KOPT-K1 (cell line): ENCODE measurements at regions not wholly inside any gene's neighbourhood (a gene's known extent, or its start where the extent isn't known, plus 50 kb on each side); places are given as distances from the start of the nearest gene placed in this dataset.

Source experiments
- H3K27ac ChIP-seq: fragments of 200-600 bp; sonication (generic); 2 replicates; pipeline ENCODE4 v1.5.1; 2016; ENCODE audit warnings: antibody characterized with exemption, mild to moderate bottlenecking, low read depth, low read length; ENCODE audit not compliant: poor library complexity, severe bottlenecking
- H3K36me3 ChIP-seq: fragments of 200-600 bp; sonication (generic); 2 replicates; pipeline ENCODE4 v1.5.1; 2017; ENCODE audit warnings: antibody characterized with exemption, mild to moderate bottlenecking, low read length, moderate library complexity; ENCODE audit not compliant: insufficient read depth
- H3K9me3 ChIP-seq: fragments of 200-600 bp; sonication (generic); 2 replicates; pipeline ENCODE4 v1.5.1; 2017; ENCODE audit warnings: antibody characterized with exemption, low read length, mild to moderate bottlenecking; ENCODE audit not compliant: insufficient read depth, poor library complexity, severe bottlenecking

DNA sequence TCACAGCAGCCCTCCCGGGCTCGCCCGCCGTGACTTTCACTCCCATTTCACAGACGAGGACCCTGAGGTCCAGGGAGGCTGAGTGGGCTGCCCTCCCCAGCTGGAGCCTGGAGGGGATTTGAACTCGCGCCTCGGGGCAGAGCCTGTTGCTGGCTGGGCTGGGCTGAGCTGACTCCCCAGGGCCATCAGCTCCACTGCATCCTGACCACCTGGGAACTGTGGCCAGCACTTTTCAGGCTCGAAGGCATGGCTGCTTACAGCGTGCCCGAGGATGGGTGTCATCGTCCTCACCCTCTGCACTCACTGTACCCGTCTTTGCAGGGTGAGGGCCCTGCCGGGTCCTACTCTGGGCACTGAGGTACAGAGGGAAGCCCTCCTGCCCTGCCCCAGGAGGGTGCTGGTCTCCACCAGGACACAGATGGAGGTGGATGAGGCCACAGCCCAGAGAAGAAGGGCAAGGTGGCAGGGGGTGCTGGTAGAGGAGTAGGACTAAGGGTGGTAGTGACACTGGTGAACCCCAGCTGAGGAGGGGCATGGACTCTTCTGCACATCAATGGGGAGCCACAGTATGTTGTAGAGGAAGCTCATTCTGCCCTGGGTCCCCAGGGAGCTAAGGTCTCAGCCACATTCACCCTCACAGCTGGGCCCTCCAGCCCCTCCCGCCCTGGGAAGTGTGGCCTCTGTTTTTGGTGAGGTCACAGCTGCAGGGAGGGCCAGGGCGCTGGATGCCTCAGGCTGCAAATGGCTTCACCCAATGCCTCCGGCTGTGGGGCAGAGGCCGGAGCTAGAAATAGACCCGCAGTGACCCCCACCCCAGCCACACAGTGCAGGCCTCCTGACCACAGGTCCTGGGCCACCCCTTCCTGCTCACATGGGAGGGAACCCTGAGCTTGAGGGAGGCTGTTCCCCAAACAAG, 365.1 kb upstream of the SFSWAP start:
- no peak overlapping the region for H3K27ac ChIP-seq
- H3K36me3 ChIP-seq, result no peaks in the 10 kb centered on the region
- no peaks in the 10 kb centered on the region for H3K9me3 ChIP-seq

DNA sequence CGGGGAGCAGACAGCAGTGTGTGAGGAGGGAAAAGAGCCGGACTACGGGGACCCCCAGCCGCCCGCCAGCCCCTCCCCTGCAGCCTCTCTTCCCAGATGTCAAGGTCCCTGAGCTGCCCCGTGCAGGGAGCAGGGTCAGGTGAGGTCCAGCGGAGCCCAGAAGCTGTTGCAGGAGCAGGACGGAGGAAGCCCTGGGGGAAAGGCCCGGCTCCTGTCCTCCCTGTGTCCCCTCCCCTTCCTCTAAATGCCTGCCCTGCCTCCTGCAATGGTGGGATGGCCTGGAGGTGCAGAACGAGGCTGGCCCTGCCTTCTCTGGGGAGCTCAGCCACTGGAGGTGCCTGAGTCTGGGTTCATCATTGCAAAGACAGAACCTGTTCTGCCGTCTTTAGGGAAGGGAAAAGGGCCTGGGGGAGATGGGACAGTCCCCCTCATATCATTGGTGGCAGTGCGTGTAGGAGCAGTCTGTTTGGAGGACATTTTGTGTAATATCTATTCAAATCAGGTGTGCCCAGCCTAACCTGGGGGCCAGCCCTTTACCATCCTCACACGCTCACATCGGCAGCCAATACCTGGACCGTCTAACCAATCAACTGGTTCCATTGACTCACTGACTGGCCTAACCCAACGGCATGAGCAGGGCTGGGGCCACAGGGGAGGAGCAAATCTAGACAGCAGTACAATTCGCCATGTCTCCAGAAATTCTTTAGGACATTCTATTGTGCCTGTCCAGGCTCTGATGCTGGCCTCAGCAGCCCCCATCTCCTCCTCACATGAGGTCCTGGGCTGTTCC, 364.1 kb upstream of the SFSWAP start:
- H3K27ac ChIP-seq, result no peak overlapping the region

DNA sequence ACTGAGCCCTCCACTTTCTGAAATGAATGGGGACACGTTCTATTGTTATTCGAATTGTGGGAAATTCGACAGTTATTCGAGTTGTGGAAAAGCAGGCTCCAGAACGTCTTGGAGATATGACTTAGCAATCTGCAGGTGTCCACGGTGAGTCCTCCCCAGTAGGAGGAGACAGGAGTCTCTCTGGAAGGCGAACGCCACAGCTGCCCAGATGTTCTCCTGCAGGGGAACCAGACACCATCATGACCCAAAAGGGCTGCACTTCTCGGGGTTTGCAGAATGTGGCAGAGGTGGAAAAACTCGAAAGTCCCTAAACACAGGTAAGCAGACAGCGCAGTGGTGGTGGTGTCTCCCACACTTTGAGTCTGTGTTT, 363.6 kb upstream of the SFSWAP start:
- Histone ChIP-seq H3K27ac (no peak overlapping the region), H3K9me3 (peaks cover 4% of the 10 kb centered on the region), H3K36me3 (no peaks in the 10 kb centered on the region)

More for the DNA sequence above, 364.1 kb upstream of the SFSWAP start:
- H3K36me3 ChIP-seq, result no peaks in the 10 kb centered on the region
- peaks cover 4% of the 10 kb centered on the region for H3K9me3 ChIP-seq

DNA sequence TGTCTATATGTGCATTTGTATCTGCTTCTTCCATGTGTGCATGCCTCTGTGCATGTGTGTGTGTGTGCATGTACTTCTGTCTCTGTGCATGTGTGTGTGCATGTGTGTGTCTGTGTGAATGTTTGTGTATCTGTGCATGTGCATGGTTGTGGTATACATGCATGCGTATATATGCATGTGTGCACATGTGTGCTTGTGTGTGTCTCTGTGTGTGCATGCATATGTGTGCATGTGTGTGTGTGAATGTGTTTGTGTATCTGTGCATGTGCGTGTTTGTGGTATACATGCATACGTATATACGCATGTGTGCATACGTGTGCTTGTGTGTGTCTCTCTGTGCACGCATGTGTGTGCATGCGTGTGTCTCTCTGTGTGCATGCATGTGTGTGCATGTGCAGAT, 363.2 kb upstream of the SFSWAP start:
- Histone ChIP-seq H3K27ac (no peak overlapping the region), H3K9me3 (peaks cover 4% of the 10 kb centered on the region), H3K36me3 (no peaks in the 10 kb centered on the region)

- Histone ChIP-seq H3K9me3 (peaks cover 4% of the 10 kb centered on the region), H3K36me3 (no peaks in the 10 kb centered on the region), H3K27ac (no peak overlapping the region)
Observed at GRCh38 chr12:131348231-131348630, 362.7 kb upstream of the SFSWAP start.

DNA sequence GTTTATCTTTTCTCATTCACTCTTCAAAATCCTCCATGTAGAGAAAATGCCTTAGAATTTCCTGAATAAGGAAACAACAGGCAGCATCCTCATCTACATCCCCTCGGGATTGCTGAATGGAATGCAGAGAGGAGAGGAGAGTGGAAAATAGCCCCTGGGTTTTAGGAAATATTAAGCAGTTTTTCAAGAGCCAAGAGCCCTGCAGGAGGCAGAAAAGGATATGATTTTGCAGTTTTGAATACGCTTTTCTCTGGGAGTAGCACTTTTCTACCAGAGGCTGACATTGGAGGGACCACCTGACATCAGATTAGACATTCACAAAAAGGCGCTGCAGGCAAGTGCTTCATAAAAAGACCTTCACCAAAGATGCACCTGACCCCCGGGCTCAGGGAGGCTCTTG, 362.2 kb upstream of the SFSWAP start:
- H3K9me3 ChIP-seq, result peaks cover 4% of the 10 kb centered on the region
- H3K27ac ChIP-seq, result no peak overlapping the region
- no peaks in the 10 kb centered on the region for H3K36me3 ChIP-seq

DNA sequence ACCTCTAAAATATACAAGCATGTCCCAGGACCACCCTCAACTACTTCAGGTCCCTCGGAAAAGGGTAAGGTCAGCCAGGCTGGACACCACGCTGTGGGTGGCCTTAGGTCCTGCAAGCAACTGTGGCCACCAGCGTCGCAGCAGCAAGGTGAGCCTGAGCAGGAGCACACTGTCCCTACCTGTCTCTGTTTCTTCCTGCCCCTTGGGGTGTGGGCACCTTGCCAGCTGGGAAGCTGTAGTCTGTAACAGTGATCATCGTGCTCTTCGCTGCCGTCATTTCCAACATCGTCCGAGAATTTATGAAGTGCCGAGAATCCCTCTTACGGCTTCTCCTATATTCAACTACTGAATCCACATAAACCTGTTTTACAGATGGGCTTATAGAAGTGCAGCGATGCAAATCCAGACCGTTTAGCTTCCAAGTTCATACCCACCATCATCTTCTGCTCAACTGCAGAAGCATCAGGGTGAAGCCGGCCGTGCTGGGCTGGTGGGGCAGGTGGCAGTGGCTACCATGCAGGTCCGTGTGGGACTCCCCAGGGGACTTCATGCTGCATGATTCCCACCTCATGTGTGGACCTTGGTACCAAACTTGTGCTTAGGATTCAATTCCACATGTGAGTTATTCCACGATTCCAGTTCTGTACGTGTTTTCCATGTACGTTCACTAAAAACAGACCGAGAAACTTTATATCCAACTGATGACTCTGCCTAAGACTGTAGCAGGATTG, 361.3 kb upstream of the SFSWAP start:
- H3K36me3 ChIP-seq, result no peaks in the 10 kb centered on the region

GRCh38 chr12:131350943-131351318, 360.0 kb upstream of the SFSWAP start:
- no peaks in the 10 kb centered on the region for H3K36me3 ChIP-seq
- peaks cover 4% of the 10 kb centered on the region for H3K9me3 ChIP-seq
- no peak overlapping the region for H3K27ac ChIP-seq

More for the DNA sequence above, 361.3 kb upstream of the SFSWAP start:
- Histone ChIP-seq H3K27ac (no peak overlapping the region), H3K9me3 (peaks cover 4% of the 10 kb centered on the region)

GRCh38 chr12:131351319-131352028, 359.4 kb upstream of the SFSWAP start:
- Histone ChIP-seq H3K9me3 (peaks cover 4% of the 10 kb centered on the region), H3K27ac (no peak overlapping the region), H3K36me3 (no peaks in the 10 kb centered on the region)

DNA sequence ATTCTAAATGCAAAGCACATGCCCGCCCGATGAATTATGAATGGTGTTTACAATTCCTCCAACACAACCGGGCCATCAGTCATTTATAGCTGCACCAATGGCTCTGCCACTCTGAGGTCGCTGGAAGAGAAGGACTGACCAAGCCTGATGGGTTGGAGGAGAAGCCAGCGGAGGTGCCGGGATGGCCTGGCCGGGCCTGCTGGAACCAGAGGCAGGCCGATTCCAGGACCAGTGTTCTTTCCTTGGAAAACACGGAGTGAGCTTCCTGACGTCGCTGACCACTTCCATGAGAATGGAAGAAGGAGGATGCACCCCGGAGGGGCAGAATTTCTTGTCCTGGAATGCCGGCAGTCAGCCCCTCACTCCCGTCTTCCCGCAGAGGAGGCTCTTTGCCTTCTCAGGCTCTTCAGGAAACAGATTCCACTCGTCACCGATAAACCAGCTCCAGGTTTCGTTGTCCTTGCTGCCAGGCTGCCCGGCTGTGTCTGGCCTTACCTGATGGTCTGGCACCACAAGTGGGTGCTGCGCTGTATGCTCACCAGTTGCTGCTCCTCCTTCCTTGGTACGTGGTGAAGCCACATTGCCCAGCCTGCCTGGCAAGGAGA, 358.5 kb upstream of the SFSWAP start:
- no peak overlapping the region for H3K27ac ChIP-seq
- peaks cover 4% of the 10 kb centered on the region for H3K9me3 ChIP-seq
- no peaks in the 10 kb centered on the region for H3K36me3 ChIP-seq

DNA sequence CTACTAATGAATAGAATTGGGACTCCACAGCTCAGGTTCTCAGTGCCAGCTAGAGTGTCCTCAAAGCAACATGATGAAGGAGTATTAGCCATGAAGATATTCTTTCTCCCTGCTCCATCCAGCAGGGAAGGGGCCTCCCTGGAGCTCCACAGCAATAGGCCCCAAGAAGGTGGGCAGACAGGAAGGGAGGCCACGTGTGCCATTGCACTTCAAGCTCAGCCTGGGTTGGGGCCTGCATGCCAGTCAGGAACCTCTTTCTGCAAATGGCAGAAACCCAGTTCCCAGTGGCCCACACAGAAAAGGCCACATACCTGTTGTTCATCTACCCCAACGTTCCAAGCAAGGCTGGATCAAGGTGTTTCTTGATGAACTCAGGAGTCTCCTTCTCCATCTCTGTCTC, 357.5 kb upstream of the SFSWAP start:
- H3K27ac ChIP-seq, result no peak overlapping the region
- no peaks in the 10 kb centered on the region for H3K36me3 ChIP-seq
- H3K9me3 ChIP-seq, result peaks cover 4% of the 10 kb centered on the region

- no peaks in the 10 kb centered on the region for H3K36me3 ChIP-seq
- H3K9me3 ChIP-seq, result peaks cover 4% of the 10 kb centered on the region
- no peak overlapping the region for H3K27ac ChIP-seq
Observed at GRCh38 chr12:131353826-131354225, 357.1 kb upstream of the SFSWAP start.

DNA sequence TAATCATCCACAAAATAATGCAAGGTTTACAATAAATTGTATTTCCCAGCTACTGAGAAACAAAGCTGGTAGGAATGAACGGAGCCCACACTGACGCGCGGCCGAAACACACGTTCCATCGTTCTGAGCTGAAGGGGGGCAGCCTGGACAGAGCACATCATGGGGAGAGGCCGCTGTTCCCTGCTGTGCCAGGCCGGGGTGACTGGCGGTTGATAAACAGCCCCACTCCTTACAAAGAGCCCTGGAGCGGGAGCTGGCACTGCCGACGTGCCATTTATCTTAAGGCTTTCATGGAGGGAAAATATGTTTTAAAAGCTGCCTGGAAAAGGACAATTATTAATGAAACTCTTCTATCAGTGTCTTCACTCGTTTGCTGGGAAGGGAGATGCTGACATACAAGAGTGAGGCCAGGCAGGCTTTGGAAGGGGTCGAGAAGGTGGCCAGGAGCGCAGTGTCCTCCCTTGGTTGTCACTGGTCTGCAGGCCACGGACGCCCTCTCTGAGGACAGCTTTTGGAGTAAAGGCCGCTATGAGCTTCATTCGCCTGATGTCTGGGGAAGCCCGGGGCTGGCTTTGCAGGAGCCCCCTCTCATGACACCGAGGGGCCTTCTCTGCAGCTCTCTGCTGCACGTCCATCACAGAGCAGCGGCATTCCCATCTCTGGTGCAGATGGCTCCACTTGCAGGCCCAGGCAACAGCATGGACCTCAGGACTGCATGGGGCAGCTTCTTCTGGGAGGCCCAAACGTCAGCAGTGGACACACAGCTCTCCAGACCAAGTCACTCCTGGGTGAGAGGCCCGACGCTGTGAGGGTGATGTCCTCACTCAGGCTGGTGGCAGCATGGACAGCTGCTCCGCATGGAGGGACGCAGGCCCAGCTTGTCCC, 355.3 kb upstream of the SFSWAP start:
- Histone ChIP-seq H3K36me3 (no peaks in the 10 kb centered on the region), H3K27ac (no peak overlapping the region), H3K9me3 (peaks cover 8% of the 10 kb centered on the region)
